NT2/D1 (cell line): ENCODE measurements at regions not wholly inside any gene's neighbourhood (a gene's known extent, or its start where the extent isn't known, plus 50 kb on each side); places are given as distances from the start of the nearest gene placed in this dataset.

ENCODE experiments used
- SUZ12 ChIP-seq: IDR thresholded peaks from 2 replicates; pipeline ENCODE4 v1.6.1; 2011; ENCODE audit not compliant: insufficient read length, insufficient read depth; ENCODE audit errors: extremely low read depth
- YY1 ChIP-seq: IDR thresholded peaks from 2 replicates; pipeline ENCODE4 v1.6.1; 2011; ENCODE audit not compliant: insufficient read length, insufficient read depth
- ZNF274 ChIP-seq: IDR thresholded peaks from 2 replicates; pipeline ENCODE4 v1.6.1; 2011; ENCODE audit warnings: mild to moderate bottlenecking, low read depth, low read length

DNA sequence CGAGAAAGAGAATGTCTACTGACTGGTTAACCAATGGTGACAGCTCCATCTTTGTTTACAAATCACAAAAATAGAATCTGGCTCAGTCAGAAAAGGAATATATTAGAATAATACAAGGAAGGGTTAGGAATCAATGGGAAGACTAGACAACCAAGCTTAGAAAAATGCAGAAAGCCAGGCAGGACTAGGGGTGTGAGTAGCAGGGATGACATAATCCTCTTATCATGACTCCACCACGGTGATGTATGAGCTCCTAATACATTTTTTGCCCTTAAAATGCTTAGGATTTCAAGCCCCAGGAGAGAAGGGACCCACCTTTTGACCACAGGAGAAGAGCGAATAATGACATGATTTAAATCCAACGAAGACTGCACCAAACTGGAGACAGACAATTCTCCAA, 252.3 kb downstream of the CHD9NB start:
- TF ChIP-seq ZNF274: no peak
- TF ChIP-seq YY1: no peak
- TF ChIP-seq SUZ12: no peak
